ENCODE measurements at regions not wholly inside any gene's neighbourhood (a gene's known extent, or its start where the extent isn't known, plus 50 kb on each side); places are given as distances from the start of the nearest gene placed in this dataset.

- DNase-seq: peak in 1 of 4 donors; percentile 20
- TF ChIP-seq, protein P1, sequence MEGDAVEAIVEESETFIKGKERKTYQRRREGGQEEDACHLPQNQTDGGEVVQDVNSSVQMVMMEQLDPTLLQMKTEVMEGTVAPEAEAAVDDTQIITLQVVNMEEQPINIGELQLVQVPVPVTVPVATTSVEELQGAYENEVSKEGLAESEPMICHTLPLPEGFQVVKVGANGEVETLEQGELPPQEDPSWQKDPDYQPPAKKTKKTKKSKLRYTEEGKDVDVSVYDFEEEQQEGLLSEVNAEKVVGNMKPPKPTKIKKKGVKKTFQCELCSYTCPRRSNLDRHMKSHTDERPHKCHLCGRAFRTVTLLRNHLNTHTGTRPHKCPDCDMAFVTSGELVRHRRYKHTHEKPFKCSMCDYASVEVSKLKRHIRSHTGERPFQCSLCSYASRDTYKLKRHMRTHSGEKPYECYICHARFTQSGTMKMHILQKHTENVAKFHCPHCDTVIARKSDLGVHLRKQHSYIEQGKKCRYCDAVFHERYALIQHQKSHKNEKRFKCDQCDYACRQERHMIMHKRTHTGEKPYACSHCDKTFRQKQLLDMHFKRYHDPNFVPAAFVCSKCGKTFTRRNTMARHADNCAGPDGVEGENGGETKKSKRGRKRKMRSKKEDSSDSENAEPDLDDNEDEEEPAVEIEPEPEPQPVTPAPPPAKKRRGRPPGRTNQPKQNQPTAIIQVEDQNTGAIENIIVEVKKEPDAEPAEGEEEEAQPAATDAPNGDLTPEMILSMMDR (IDR thresholded peaks at IDR 0.05): no peak
- no peak for TF ChIP-seq POLR2A (IDR thresholded peaks at IDR 0.05)
- no peak overlapping the region for H3K4me3 ChIP-seq
- peak; percentile 21 for ATAC-seq
- H3K36me3 ChIP-seq (replicated peaks in 1 of 2; ENCODE audit: insufficient read depth in 1 of 2, low read depth in 2 of 2): no peaks in the 10 kb centered on the region
- no peaks in the 10 kb centered on the region for H3K27me3 ChIP-seq
- H3K9me3 ChIP-seq: no peaks in the 10 kb centered on the region
- H3K4me1 ChIP-seq: no peaks in the 10 kb centered on the region
- H3K27ac ChIP-seq: no peak overlapping the region
- 58 to 66% methylated on average over 21 of the region's 21 CpGs for WGBS, 2 donors
- intact Hi-C loops (cut with DNase I): no loop called here
Observed at GRCh38 chr6:7468382-7469081, 72.9 kb upstream of the DSP start.

- no peak for ATAC-seq
- no peaks in the 10 kb centered on the region for H3K4me1 ChIP-seq
- H3K9me3 ChIP-seq: no peaks in the 10 kb centered on the region
- H3K36me3 ChIP-seq (replicated peaks in 1 of 2; ENCODE audit: insufficient read depth in 1 of 2, low read depth in 2 of 2): no peaks in the 10 kb centered on the region
- intact Hi-C loops (cut with DNase I): no loop called here
- no peak for DNase-seq
- no peak overlapping the region for H3K4me3 ChIP-seq
- no peaks in the 10 kb centered on the region for H3K27me3 ChIP-seq
- WGBS, 2 donors: 36% methylated on average over 4 of the region's 4 CpGs
- H3K27ac ChIP-seq: no peak overlapping the region
- TF ChIP-seq, protein P1 (IDR thresholded peaks at IDR 0.05): no peak
- TF ChIP-seq POLR2A (IDR thresholded peaks at IDR 0.05): no peak
Observed at GRCh38 chr6:7469696-7470095, 71.8 kb upstream of the DSP start.

GRCh38 chr6:7471171-7471570 lies 70.3 kb upstream of the DSP start:
- Histone ChIP-seq H3K9me3 (no peaks in the 10 kb centered on the region), H3K4me1 (no peaks in the 10 kb centered on the region), H3K27ac (no peak overlapping the region), H3K36me3 (replicated peaks in 1 of 2; ENCODE audit: insufficient read depth in 1 of 2, low read depth in 2 of 2) (no peaks in the 10 kb centered on the region), H3K4me3 (no peak overlapping the region), H3K27me3 (no peaks in the 10 kb centered on the region)
- TF ChIP-seq, protein P1 (IDR thresholded peaks at IDR 0.05): no peak
- no peak for TF ChIP-seq POLR2A (IDR thresholded peaks at IDR 0.05)
- no peak for DNase-seq
- WGBS, 2 donors: 84 to 95% methylated on average over 2 of the region's 2 CpGs
- intact Hi-C loops (cut with DNase I): no loop called here
- ATAC-seq: no peak

- intact Hi-C loops (cut with DNase I): no loop called here
- TF ChIP-seq POLR2A (IDR thresholded peaks at IDR 0.05): no peak
- TF ChIP-seq, protein P1 (IDR thresholded peaks at IDR 0.05): no peak
- Histone ChIP-seq H3K27ac (peak overlapping the region in 1 of 4 donors; percentile 55), H3K4me1 (no peaks in the 10 kb centered on the region), H3K27me3 (no peaks in the 10 kb centered on the region), H3K4me3 (no peak overlapping the region), H3K36me3 (replicated peaks in 1 of 2; ENCODE audit: insufficient read depth in 1 of 2, low read depth in 2 of 2) (no peaks in the 10 kb centered on the region), H3K9me3 (no peaks in the 10 kb centered on the region)
- DNase-seq (peak in 1 of 4 donors; percentile 27), ATAC-seq (peak; percentile 50)
- WGBS, 2 donors: 55 to 62% methylated on average over 7 of the region's 7 CpGs
Observed at GRCh38 chr6:7473805-7474719, 67.4 kb upstream of the DSP start.
